PC-3 (cell line): ENCODE measurements at regions not wholly inside any gene's neighbourhood (a gene's known extent, or its start where the extent isn't known, plus 50 kb on each side); places are given as distances from the start of the nearest gene placed in this dataset.
"Not testable (repeated sequence)": the region's sequence is repeated elsewhere in the genome, so short reads cannot be mapped to it uniquely, and the experiment has no call there.

Experiments
- ATAC-seq: fragments of 200-7000 bp; cut with Tn5 transposase; 2 replicates; pipeline ENCODE4 v1.9.1; 2020; ENCODE audit warnings: mild to moderate bottlenecking, moderate library complexity
- BruUV-seq: library from RNA; stranded (reverse); fragments of 400-500 nt; replicated peaks from 2 replicates; lab custom pipeline; 2021; lab: Mats Ljungman, UMichigan
- CTCF ChIA-PET: fragments of 300-600 bp; sonication (Branson Sonifier 250); formaldehyde crosslinking; loops from one replicate; lab custom pipeline; 2022; ENCODE audit warnings: antibody characterized with exemption; lab: Charles Lee
- POLR2A ChIA-PET: fragments of 300-600 bp; sonication (Branson Sonifier 250); formaldehyde crosslinking; loops from one replicate; lab custom pipeline; 2022; ENCODE audit warnings: antibody characterized with exemption; ENCODE audit not compliant: unreplicated experiment; lab: Charles Lee
- DNase-seq: peaks from one replicate; pipeline ENCODE4 v3.0.0-alpha.2; 2015
- H2AFZ ChIP-seq: fragments of 300-600 bp; sonication (generic); 2 replicates; pipeline ENCODE4 v1.6.0; 2016; ENCODE audit warnings: antibody characterized with exemption, low read length
- H3F3A ChIP-seq: fragments of 300-600 bp; sonication (generic); one replicate; pipeline ENCODE4 v1.6.0; 2017; ENCODE audit warnings: antibody characterized with exemption, low read length, control low read depth, mild to moderate bottlenecking; ENCODE audit not compliant: unreplicated experiment
- H3K27ac ChIP-seq: fragments of 300-600 bp; sonication (generic); 2 replicates; pipeline ENCODE4 v1.5.1; 2016; ENCODE audit warnings: mild to moderate bottlenecking, low read length
- H3K27me3 ChIP-seq: fragments of 300-600 bp; sonication (generic); 2 replicates; pipeline ENCODE4 v1.6.1; 2016; ENCODE audit warnings: low read length, mixed read lengths
- H3K36me3 ChIP-seq: fragments of 300-600 bp; sonication (generic); 2 replicates; pipeline ENCODE4 v1.6.1; 2016; ENCODE audit warnings: low read depth, mixed run types, low read length, mixed read lengths
- H3K4me1 ChIP-seq: fragments of 300-600 bp; sonication (generic); 2 replicates; pipeline ENCODE4 v1.5.1; 2016; ENCODE audit warnings: low read length; ENCODE audit not compliant: insufficient read depth
- H3K4me2 ChIP-seq: fragments of 300-600 bp; sonication (generic); 2 replicates; pipeline ENCODE4 v1.6.0; 2016; ENCODE audit warnings: low read length
- H3K4me3 ChIP-seq: fragments of 300-600 bp; sonication (generic); 2 replicates; pipeline ENCODE4 v1.5.1; 2016; ENCODE audit warnings: mild to moderate bottlenecking, low read length, mixed read lengths
- H3K79me2 ChIP-seq: fragments of 300-600 bp; sonication (generic); 2 replicates; pipeline ENCODE4 v1.6.1; 2017; ENCODE audit warnings: low read length, mixed read lengths
- H3K9ac ChIP-seq: fragments of 300-600 bp; sonication (generic); 2 replicates; pipeline ENCODE4 v1.6.0; 2016; ENCODE audit warnings: mild to moderate bottlenecking, low read length
- H3K9me2 ChIP-seq: fragments of 300-600 bp; sonication (generic); replicated peaks from 2 replicates; pipeline ENCODE4 v1.6.1; 2016; ENCODE audit warnings: mixed run types, low read length, mixed read lengths
- H3K9me3 ChIP-seq: fragments of 300-600 bp; sonication (generic); 2 replicates; pipeline ENCODE4 v1.6.1; 2016; ENCODE audit warnings: low read length, mixed read lengths
- H4K20me1 ChIP-seq: fragments of 300-600 bp; sonication (generic); 2 replicates; pipeline ENCODE4 v1.6.1; 2016; ENCODE audit warnings: low read length, mixed read lengths
- EZH2 ChIP-seq: fragments of 300-600 bp; sonication (generic); IDR thresholded peaks from one replicate; pipeline ENCODE4 v1.6.1; 2017; ENCODE audit warnings: antibody characterized with exemption, mild to moderate bottlenecking, low read length; ENCODE audit not compliant: unreplicated experiment
- EZH2phosphoT487 ChIP-seq: fragments of 300-600 bp; sonication (generic); IDR thresholded peaks from 2 replicates; pipeline ENCODE4 v1.6.1; 2018; ENCODE audit warnings: mild to moderate bottlenecking, antibody characterized with exemption, low read length, borderline replicate concordance
- intact Hi-C: fragments of 100-400 bp; cut with micrococcal nuclease; formaldehyde crosslinking; loops from 2 replicates; pipeline ENCODE4 v1.9.0; 2023
- TF ChIP-seq, protein P1 (sequence below): fragments of 300-600 bp; sonication (generic); conservative IDR thresholded peaks from 2 replicates; pipeline ENCODE4 v1.5.1; 2017; ENCODE audit warnings: antibody characterized with exemption, low read depth, mild to moderate bottlenecking, low read length

DNA sequence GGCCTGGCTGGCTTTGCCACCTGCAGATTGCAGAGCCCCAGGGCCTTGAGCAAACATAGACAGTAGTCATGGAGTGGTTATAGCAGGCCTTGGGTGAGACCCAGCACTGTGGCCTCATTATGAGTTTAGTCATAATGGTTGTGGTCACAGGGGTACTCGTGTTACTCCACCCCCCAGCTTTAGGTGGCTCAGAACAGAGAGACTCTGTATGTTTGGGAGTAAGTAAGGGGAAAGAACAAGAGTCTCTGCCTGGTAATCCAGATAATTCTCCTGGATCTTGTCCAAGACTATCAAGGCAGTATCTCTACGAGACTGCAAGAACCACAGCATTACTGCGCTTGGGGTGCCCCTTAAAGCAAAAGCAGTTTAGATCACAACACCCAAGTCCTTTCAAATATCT lies 62.3 kb upstream of the SCRG1 start:
- Histone ChIP-seq H3K9me3 (no peaks in the 10 kb centered on the region), H3K4me2 (no peak overlapping the region), H3K9ac (no peak overlapping the region), H3F3A (no peaks in the 10 kb centered on the region), H3K4me3 (no peak overlapping the region), H3K36me3 (no peaks in the 10 kb centered on the region), H3K27me3 (no peaks in the 10 kb centered on the region), H3K79me2 (no peaks in the 10 kb centered on the region), H3K9me2 (no peaks in the 10 kb centered on the region), H4K20me1 (no peaks in the 10 kb centered on the region), H3K27ac (no peak overlapping the region), H2AFZ (no peak overlapping the region), H3K4me1 (no peaks in the 10 kb centered on the region; the same call in 1 of the 2 replicates)
- intact Hi-C loops: no loop called here
- no peak for TF ChIP-seq EZH2phosphoT487
- TF ChIP-seq EZH2: no peak
- TF ChIP-seq, protein P1, sequence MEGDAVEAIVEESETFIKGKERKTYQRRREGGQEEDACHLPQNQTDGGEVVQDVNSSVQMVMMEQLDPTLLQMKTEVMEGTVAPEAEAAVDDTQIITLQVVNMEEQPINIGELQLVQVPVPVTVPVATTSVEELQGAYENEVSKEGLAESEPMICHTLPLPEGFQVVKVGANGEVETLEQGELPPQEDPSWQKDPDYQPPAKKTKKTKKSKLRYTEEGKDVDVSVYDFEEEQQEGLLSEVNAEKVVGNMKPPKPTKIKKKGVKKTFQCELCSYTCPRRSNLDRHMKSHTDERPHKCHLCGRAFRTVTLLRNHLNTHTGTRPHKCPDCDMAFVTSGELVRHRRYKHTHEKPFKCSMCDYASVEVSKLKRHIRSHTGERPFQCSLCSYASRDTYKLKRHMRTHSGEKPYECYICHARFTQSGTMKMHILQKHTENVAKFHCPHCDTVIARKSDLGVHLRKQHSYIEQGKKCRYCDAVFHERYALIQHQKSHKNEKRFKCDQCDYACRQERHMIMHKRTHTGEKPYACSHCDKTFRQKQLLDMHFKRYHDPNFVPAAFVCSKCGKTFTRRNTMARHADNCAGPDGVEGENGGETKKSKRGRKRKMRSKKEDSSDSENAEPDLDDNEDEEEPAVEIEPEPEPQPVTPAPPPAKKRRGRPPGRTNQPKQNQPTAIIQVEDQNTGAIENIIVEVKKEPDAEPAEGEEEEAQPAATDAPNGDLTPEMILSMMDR: no peak
- ChIA-PET CTCF (no interaction called here), POLR2A (no interaction called here)
- DNase-seq: peak; percentile 62
- ATAC-seq: no peak; the same call in 1 of the 2 replicates
- BruUV-seq: no TSS peak

DNA sequence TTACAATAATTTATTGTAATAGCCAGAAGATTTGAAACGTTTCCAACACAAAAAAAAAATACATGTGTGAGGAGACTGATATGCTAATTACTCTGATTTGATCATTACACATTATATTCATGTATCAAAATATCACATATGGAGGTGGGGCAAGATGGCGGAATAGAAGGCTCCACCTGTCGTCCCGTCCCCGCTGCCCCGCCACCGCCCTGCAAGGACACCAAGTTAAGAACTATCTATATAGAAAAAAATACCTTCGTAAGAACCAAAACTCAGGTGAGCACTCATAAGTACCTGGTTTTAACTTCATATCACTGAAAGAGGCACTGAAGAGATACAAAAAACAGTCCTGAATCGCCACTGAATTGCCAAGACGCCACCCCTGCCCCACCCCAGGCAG lies 60.9 kb upstream of the SCRG1 start:
- Histone ChIP-seq H3F3A (no peaks in the 10 kb centered on the region), H3K27ac (no peak overlapping the region), H3K9me2 (no peaks in the 10 kb centered on the region), H3K9ac (no peak overlapping the region), H3K36me3 (no peaks in the 10 kb centered on the region), H3K27me3 (no peaks in the 10 kb centered on the region), H3K4me2 (no peak overlapping the region), H3K4me1 (no peaks in the 10 kb centered on the region; the same call in 1 of the 2 replicates), H3K79me2 (no peaks in the 10 kb centered on the region), H2AFZ (no peak overlapping the region), H3K9me3 (no peaks in the 10 kb centered on the region), H4K20me1 (no peaks in the 10 kb centered on the region), H3K4me3 (no peak overlapping the region)
- no peak for ATAC-seq
- intact Hi-C loops: no loop called here
- no TSS peak for BruUV-seq
- ChIA-PET POLR2A (no interaction called here), CTCF (no interaction called here)
- no peak for DNase-seq
- no peak for TF ChIP-seq EZH2
- no peak for TF ChIP-seq EZH2phosphoT487
- TF ChIP-seq, protein P1: no peak

DNA sequence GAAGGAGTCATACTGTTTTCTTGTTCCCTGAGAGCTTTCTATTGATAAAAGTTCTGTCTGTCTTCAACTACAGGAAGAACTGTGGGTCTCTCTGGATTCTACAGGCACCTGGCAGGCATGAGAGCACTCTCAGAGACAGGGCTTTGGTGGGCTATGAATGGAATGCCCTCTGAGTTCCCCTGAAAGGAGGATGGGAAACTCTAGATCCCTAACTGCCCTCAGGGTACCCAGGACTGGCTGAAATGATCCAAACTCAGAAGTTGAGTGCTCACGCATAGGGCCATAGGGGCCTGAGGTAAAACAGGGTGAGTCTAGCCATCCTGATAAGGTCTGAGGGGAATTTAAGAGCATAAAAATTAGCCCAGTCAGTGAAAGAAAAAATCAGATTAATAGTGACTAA lies 59.0 kb upstream of the SCRG1 start:
- ATAC-seq: no peak
- Histone ChIP-seq H3K9me3 (no peaks in the 10 kb centered on the region), H3K27me3 (no peaks in the 10 kb centered on the region), H3K9me2 (no peaks in the 10 kb centered on the region), H2AFZ (no peak overlapping the region), H3K79me2 (no peaks in the 10 kb centered on the region), H3F3A (no peaks in the 10 kb centered on the region), H3K36me3 (no peaks in the 10 kb centered on the region), H3K4me3 (no peak overlapping the region), H3K27ac (no peak overlapping the region), H3K4me2 (no peak overlapping the region), H4K20me1 (no peaks in the 10 kb centered on the region), H3K9ac (no peak overlapping the region), H3K4me1 (no peaks in the 10 kb centered on the region; the same call in 1 of the 2 replicates)
- DNase-seq: no peak
- POLR2A ChIA-PET: no interaction called here
- CTCF ChIA-PET: no interaction called here
- TF ChIP-seq, protein P1: no peak
- no peak for TF ChIP-seq EZH2
- TF ChIP-seq EZH2phosphoT487: no peak
- no TSS peak for BruUV-seq
- intact Hi-C loops: no loop called here

DNA sequence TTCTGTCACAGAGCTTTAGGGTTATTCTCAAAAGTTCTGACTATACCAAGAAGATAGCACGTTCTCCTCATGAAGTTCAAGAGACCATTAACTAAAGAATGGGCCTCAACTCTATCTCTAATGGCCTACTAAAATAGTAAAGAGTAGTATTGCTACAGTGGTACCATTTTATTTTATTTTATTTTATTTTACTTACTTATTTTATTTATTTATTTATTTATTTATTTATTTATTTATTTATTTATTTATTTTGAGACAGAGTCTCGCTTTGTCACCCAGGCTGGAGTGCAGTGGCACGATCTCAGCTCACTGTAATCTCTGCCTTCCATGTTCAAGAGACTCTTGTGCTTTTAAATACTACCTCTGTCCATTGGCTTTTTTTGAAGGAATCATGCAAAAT lies 52.5 kb upstream of the SCRG1 start:
- H3K4me2 ChIP-seq, H3K9me3 ChIP-seq, H3K79me2 ChIP-seq, intact Hi-C loops, H3K4me1 ChIP-seq, H4K20me1 ChIP-seq, H2AFZ ChIP-seq, DNase-seq, H3F3A ChIP-seq, H3K9ac ChIP-seq, POLR2A ChIA-PET, H3K27me3 ChIP-seq, H3K36me3 ChIP-seq, BruUV-seq, ATAC-seq, H3K9me2 ChIP-seq, CTCF ChIA-PET, H3K27ac ChIP-seq, H3K4me3 ChIP-seq: not testable (repeated sequence)
